SJSA1 (cell line): ENCODE measurements at regions not wholly inside any gene's neighbourhood (a gene's known extent, or its start where the extent isn't known, plus 50 kb on each side); places are given as distances from the start of the nearest gene placed in this dataset.

ENCODE experiments used
- DNase-seq, 2 experiments: peaks; one replicate each; pipeline ENCODE4 v3.0.0-alpha.2; 2015 to 2020; ENCODE audit warnings: low spot score in 2 of 2, low read depth in 1 of 2
- H3K27ac ChIP-seq: fragments of 250-450 bp; sonication (Bioruptor Pico); 2 replicates; pipeline ENCODE4 v1.5.1; 2020; ENCODE audit warnings: mild to moderate bottlenecking, moderate library complexity
- H3K27me3 ChIP-seq: fragments of 250-450 bp; sonication (Bioruptor Pico); replicated peaks from 2 replicates; pipeline ENCODE4 v1.5.1; 2020; ENCODE audit warnings: mild to moderate bottlenecking, moderate library complexity
- H3K36me3 ChIP-seq: fragments of 250-450 bp; sonication (Bioruptor Pico); 2 replicates; pipeline ENCODE4 v1.5.1; 2020; ENCODE audit warnings: mild to moderate bottlenecking
- H3K4me1 ChIP-seq: fragments of 250-450 bp; sonication (Bioruptor Pico); replicated peaks from 2 replicates; pipeline ENCODE4 v1.6.1; 2021; ENCODE audit warnings: mild to moderate bottlenecking
- H3K4me3 ChIP-seq: fragments of 250-450 bp; sonication (Bioruptor Pico); 2 replicates; pipeline ENCODE4 v1.5.1; 2020; ENCODE audit warnings: mild to moderate bottlenecking
- H3K9me3 ChIP-seq: fragments of 250-450 bp; sonication (Bioruptor Pico); replicated peaks from 2 replicates; pipeline ENCODE4 v1.5.1; 2020; ENCODE audit warnings: mild to moderate bottlenecking

DNA sequence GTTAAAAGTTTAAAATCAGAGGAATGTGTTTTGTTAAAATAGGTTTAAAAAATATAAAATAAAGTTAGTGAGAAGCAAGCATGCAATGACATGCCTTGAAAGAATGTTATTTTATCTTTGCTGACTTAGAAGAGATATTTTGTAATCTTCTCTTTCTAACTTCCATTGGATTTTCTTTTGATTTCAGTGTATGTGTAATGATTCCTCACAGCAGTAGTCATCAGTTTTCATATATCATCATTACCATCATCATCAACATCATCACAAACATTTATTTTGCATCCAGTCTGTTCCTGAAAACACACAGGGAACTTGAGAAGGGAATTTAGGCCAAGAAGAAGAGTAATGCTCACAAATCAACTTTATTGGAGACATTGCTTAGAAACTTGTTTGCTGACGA lies 699.6 kb downstream of the TAF11L14 start:
- no peaks in the 10 kb centered on the region for H3K36me3 ChIP-seq
- no peak overlapping the region for H3K27ac ChIP-seq
- no peaks in the 10 kb centered on the region for H3K9me3 ChIP-seq
- no peak overlapping the region for H3K4me3 ChIP-seq
- no peak for DNase-seq
- H3K27me3 ChIP-seq: no peaks in the 10 kb centered on the region
- H3K4me1 ChIP-seq: no peaks in the 10 kb centered on the region

DNA sequence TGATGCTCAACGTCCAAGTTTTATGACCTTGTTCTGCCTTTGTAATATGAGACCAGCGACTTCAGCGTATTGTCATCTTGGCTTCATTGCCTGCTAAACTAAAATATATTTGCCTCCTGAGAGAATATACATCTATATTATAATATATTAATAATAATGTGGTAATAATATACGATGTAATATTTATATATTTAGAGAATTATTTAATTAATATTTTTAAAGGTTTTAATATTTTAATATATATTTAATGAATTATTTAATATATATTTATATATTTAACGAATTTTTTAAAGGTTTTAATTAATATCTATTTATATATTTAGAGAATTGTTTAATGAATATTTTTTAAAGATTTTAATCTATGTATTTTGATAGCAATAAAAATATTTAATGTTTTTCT lies 700.7 kb downstream of the TAF11L14 start:
- no peak for DNase-seq
- Histone ChIP-seq H3K4me3 (no peak overlapping the region), H3K27ac (no peak overlapping the region), H3K36me3 (no peaks in the 10 kb centered on the region), H3K9me3 (no peaks in the 10 kb centered on the region), H3K27me3 (no peaks in the 10 kb centered on the region), H3K4me1 (no peaks in the 10 kb centered on the region)

DNA sequence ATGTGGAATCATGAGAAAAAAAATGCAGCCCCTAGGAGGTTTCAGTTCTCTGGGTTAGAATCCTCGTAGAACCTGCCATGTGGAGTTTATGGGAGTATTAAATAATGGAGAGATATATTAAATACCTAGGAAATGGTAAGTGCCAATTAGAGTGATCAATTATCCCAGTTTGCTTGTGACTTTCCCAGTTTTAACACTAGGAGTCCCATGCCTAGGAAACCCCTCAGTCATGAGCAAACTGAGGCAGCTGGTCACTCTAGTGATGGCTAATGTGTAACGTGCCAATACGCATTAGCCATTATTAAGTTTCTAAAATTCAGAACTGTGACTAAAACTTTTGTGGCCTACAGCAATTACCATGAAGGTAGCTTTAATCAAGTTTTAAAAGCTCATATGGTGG lies 720.6 kb downstream of the TAF11L14 start:
- Histone ChIP-seq H3K27me3 (no peaks in the 10 kb centered on the region), H3K36me3 (no peaks in the 10 kb centered on the region), H3K9me3 (no peaks in the 10 kb centered on the region; the same call in 1 of the 2 replicates), H3K27ac (no peak overlapping the region), H3K4me1 (no peaks in the 10 kb centered on the region), H3K4me3 (no peak overlapping the region)
- DNase-seq: no peak

DNA sequence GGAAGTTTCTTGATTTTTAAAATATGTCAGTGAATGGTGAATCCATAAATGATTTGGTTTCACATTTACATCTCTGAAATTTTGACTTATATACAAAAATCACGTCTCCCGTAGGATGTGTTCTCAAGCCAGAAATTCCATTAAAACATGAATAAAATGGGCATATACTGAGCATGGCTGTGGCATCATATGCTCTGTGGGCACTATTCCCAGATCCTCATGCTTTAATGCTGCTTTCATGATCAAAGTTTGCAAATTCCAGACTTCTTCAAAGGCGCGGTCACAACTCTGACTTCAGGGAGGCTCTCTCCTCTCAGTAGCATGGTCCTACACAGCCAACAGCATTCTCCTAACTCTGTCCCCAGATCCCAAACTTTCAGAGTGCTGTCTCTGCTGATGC lies 723.2 kb downstream of the TAF11L14 start:
- Histone ChIP-seq H3K36me3 (no peaks in the 10 kb centered on the region), H3K27me3 (no peaks in the 10 kb centered on the region), H3K9me3 (no peaks in the 10 kb centered on the region; the same call in 1 of the 2 replicates), H3K27ac (no peak overlapping the region), H3K4me3 (no peak overlapping the region), H3K4me1 (no peaks in the 10 kb centered on the region)
- DNase-seq: no peak

DNA sequence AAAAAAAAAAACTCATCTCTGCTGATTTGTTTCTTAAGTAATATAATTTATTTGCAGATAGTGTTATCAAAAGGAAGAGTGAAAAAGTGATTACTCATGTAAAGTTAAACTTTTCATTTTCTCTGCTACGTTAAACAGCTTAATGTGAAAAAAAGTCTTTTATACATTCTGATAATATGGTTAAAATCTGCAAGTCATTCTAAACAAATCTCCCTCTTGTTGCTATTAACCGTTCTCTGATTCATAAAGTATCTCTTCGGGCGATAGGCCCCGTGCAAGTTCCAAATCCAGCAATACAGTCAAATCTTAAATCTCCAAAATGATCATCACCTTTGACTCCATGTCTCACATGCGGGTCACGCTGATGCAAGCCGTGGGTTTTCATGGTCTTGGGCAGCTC lies 732.0 kb downstream of the TAF11L14 start:
- Histone ChIP-seq H3K27ac (no peak overlapping the region), H3K4me3 (no peak overlapping the region), H3K4me1 (no peaks in the 10 kb centered on the region), H3K27me3 (no peaks in the 10 kb centered on the region), H3K9me3 (no peaks in the 10 kb centered on the region), H3K36me3 (no peaks in the 10 kb centered on the region)
- no peak for DNase-seq

DNA sequence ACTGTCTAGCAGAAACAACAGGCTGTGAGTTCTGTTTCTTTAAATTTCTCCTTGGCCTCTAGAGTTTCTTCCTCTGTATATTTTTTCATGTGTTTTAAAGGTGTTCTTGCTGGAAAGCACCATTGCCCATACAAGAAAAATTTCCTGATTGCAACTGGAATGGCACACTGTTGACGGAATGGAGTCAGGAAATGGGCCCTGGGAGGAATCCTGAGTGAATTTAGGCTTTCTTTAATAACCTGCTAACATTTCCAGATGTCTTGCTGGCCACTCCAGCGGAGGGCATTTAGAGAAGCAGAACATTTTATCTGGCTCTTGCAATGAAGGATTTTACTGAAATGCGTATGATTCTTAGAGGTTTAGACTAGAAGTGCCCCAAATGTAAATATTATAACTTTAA lies 736.3 kb downstream of the TAF11L14 start:
- H3K36me3 ChIP-seq: no peaks in the 10 kb centered on the region
- H3K27me3 ChIP-seq: 0 out of 2 replicates have a peak, but pooled peaks cover 3% of the 10 kb centered on the region
- DNase-seq: no peak
- H3K27ac ChIP-seq: no peak overlapping the region
- no peaks in the 10 kb centered on the region for H3K4me1 ChIP-seq
- H3K4me3 ChIP-seq: no peak overlapping the region
- H3K9me3 ChIP-seq: no peaks in the 10 kb centered on the region

DNA sequence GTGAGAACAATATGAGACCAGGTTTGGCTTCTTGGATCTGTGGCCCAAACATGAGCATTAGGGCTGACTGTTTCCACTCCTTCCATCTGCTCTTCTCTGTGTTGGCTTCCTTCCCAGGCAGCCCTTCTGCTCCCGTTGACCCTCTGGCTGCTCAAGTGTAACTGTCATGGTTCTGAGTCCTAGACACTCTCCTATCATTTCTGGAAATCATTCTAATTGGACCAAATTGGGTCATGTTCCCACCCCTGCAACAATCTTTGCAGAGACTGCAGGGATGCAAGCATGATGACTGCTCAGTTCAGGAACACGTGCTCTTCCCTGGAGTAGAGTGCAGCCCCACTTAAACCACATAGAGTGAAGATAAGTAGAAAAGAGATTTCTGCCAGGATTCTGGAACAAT lies 741.4 kb downstream of the TAF11L14 start:
- H3K27ac ChIP-seq: no peak overlapping the region
- no peak for DNase-seq
- H3K27me3 ChIP-seq: 0 out of 2 replicates have a peak, but pooled peaks cover 3% of the 10 kb centered on the region
- H3K9me3 ChIP-seq: no peaks in the 10 kb centered on the region
- no peaks in the 10 kb centered on the region for H3K4me1 ChIP-seq
- no peaks in the 10 kb centered on the region for H3K36me3 ChIP-seq
- no peak overlapping the region for H3K4me3 ChIP-seq

DNA sequence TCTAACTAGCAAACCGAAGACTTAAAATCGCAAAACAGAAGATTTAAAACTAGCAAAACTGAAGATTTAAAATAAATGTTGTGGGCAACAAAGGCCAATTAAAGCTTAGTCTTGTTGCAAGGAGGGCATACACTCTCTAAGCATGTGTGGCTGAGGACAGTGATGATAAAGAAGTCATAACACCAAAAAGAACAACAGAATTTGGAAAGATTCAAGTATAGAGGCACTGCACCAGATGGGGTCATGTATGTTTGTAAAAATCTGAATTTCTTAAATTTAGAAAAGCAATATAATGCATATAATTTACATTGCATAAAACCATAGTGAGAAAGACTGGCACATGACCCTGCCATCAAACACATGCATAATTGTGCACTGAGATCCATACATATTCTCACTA lies 743.8 kb downstream of the TAF11L14 start:
- H3K9me3 ChIP-seq: no peaks in the 10 kb centered on the region
- no peaks in the 10 kb centered on the region for H3K36me3 ChIP-seq
- H3K4me3 ChIP-seq: no peak overlapping the region
- DNase-seq: no peak
- no peak overlapping the region for H3K27ac ChIP-seq
- H3K4me1 ChIP-seq: no peaks in the 10 kb centered on the region
- H3K27me3 ChIP-seq: no peaks in the 10 kb centered on the region

DNA sequence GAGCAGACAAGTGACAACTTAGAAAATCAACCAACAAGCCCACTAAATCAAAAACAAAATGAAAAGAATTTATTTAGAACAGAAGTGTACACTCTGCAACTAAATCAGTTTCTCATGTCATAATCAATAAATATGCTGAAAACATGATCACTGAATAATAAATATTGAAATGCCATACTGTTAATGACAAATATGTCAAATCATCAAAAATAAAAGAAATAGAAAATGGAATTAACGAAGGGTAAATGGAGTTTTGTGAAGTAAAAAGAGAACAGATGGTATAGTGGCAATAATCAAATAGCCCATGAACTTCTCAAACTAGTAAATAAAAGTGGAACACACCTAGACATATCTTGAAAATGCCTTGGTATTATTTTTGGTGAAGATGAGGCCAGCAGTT lies 744.9 kb downstream of the TAF11L14 start:
- no peak overlapping the region for H3K4me3 ChIP-seq

DNA sequence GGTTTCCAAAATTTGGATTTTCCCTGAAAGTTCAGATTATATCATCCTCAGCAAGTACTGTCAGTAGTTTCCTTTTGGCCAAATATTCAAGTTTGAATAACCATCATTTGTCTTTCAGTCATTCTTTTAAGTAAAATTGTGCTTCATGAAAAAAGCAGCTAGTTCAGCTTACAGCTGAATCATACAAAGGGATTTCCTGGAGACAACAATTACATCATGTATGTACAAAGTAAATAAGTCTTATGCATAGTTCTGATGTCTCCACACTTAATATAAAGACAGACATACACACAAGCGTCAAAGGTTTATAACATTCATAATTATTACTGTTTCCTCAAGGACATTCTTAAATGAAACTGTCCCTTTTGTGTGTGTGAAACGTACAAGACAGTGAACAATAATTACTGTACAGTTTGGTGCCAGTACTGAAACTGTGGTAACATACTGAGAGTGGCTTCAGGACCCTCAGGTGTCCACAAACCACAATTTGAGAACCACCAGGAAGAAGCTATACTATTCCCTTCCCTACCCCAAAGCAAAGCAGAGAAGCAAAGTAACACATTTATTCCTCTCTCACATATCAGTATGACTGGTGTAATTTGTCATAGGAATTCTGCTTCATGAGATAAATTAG lies 746.6 kb downstream of the TAF11L14 start:
- no peaks in the 10 kb centered on the region for H3K9me3 ChIP-seq
- H3K36me3 ChIP-seq: no peaks in the 10 kb centered on the region
- DNase-seq: no peak
- H3K4me3 ChIP-seq: no peak overlapping the region
- no peaks in the 10 kb centered on the region for H3K4me1 ChIP-seq
- H3K27me3 ChIP-seq: no peaks in the 10 kb centered on the region
- H3K27ac ChIP-seq: no peak overlapping the region

More for the DNA sequence above, 744.9 kb downstream of the TAF11L14 start:
- no peaks in the 10 kb centered on the region for H3K4me1 ChIP-seq
- H3K27me3 ChIP-seq: no peaks in the 10 kb centered on the region
- DNase-seq: no peak
- no peaks in the 10 kb centered on the region for H3K9me3 ChIP-seq
- H3K27ac ChIP-seq: no peak overlapping the region
- H3K36me3 ChIP-seq: no peaks in the 10 kb centered on the region

DNA sequence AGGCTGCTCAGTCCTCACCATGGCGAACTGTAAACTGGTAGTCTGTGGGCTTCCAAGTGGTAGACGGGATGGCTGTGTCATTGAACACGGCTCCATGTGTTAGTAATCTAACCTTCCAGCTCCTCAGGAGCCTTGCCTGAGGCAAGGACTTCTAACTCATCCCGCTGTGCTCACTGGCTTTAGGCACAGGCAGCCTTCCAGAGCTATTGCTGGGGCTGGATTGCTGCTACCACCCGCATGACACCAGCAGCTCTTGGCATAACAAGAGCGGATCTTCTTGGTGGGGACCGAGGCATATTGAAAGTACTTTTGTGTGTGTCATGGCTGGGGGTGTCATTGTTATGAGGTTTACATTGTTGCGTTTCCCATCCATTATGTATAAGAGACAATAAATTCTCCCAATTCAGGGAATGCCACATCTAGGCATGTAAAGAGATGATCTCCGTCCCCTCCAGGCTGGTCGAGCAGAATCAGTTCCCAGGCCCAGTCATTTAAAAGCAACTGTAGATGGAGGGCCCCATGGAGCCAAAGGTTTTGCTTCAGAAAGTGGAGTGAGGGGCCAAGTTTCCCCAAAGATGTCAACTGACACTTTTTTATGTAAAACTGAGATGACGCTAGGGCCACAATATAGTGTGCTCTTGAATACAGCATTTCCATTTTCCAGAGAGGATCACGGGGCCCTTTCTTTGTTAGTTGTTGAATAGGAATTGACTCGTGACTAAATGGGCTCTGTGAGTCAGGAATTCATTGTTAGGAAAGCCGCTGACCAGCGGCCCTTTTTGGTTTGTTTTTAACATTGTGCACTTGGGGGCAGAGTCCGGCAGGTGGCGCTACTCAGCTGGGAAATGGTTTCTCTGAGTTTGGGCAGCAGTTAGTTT lies 759.5 kb downstream of the TAF11L14 start:
- Histone ChIP-seq H3K27ac (no peak overlapping the region), H3K4me3 (no peak overlapping the region)
- peak in 1 of 2 experiments; percentile 29 for DNase-seq

DNA sequence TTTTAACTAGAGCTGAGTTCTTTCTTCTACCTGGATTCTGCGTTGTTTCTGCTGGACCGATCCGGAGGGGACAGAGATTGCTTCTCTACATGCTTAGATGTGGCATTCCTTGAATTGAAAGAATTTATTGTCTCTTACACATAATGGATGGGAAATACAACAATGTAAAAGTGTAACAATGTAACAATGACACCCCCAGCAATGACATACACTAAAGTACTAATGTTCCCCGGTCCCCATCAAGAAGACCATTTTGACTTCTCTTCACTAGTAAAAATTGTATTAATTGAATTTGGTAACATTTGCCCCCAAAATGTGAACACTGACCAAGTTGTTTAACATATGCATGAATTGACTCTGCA lies 760.2 kb downstream of the TAF11L14 start:
- no peaks in the 10 kb centered on the region for H3K9me3 ChIP-seq
- H3K4me1 ChIP-seq: no peaks in the 10 kb centered on the region
- no peaks in the 10 kb centered on the region for H3K27me3 ChIP-seq
- H3K27ac ChIP-seq: no peak overlapping the region
- no peak for DNase-seq
- no peak overlapping the region for H3K4me3 ChIP-seq
- no peaks in the 10 kb centered on the region for H3K36me3 ChIP-seq

More for the DNA sequence above, 759.5 kb downstream of the TAF11L14 start:
- no peaks in the 10 kb centered on the region for H3K4me1 ChIP-seq
- no peaks in the 10 kb centered on the region for H3K9me3 ChIP-seq
- H3K36me3 ChIP-seq: no peaks in the 10 kb centered on the region
- no peaks in the 10 kb centered on the region for H3K27me3 ChIP-seq

DNA sequence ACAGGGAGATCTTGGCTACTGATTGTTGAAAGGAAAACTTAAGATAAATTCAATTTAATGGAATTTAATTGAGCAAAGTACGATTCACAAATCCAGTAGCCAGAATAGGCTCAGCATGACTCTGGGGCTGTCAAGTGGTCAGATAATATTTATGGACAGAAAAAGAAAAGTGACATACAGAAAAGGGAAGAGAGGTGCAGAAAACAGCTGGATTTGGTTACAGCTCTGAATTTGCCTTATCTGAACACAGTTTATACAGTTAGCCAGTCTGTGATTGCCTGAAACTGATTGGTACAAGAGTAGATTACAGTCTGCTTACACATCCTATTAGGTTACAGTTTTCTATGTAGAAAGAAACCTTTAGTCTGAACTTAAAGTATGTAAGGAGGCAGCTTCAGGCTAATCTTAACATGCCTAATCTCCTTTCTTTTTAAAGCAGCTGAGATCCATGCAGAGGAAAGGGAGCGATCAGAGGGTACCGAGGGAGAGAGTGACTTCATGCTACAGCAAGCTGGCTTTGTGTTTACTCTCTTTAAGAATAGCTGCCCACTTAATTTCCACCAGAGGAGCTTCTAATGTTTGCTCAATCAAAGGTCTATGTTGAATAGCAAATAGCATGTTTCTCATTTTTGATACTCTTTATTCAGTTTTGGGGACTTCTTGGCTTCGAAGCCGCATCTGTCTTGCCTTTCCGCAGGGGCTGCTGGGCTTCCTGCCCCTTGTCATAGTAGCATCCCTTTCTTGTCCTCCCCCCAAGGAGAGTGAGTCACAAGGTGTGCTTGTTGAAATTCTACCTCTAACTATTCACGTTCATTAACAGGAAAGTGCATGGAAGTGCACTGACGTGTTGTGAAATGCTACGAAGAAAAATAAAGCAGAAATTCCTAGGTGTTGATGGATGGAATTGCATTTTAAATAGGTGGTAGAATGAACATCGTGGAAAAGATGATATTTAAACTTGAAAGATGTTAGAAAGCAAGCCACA lies 761.2 kb downstream of the TAF11L14 start:
- H3K4me1 ChIP-seq: no peaks in the 10 kb centered on the region

More for the DNA sequence above, 761.2 kb downstream of the TAF11L14 start:
- no peak for DNase-seq
- no peak overlapping the region for H3K27ac ChIP-seq
- H3K9me3 ChIP-seq: no peaks in the 10 kb centered on the region
- no peaks in the 10 kb centered on the region for H3K27me3 ChIP-seq
- no peak overlapping the region for H3K4me3 ChIP-seq
- no peaks in the 10 kb centered on the region for H3K36me3 ChIP-seq
